Heart left ventricle (tissue), 16 donors: ENCODE measurements at regions not wholly inside any gene's neighbourhood (a gene's known extent, or its start where the extent isn't known, plus 50 kb on each side); places are given as distances from the start of the nearest gene placed in this dataset.

Experiments
- ATAC-seq, 4 donors: fragments of 200-7000 bp; cut with Tn5 transposase; one replicate each; pipeline ENCODE4 v1.9.1; 2020 to 2022; ENCODE audit warnings: moderate library complexity in 4 of 4, mild to moderate bottlenecking in 3 of 4, moderate number of reproducible peaks in 1 of 4
- DNase-seq, 5 donors: peaks; one replicate each; pipeline ENCODE4 v3.0.0-alpha.2; 2020
- H3K27ac ChIP-seq, 12 donors: fragments of 200-600 bp; sonication (generic) in 4 of 12; one replicate each; pipeline versions ENCODE4 v1.5.0 to v1.8.0; 2016 to 2022; ENCODE audit warnings: mild to moderate bottlenecking in 2 of 12
- H3K27me3 ChIP-seq, 9 donors: fragments of 200-600 bp; sonication (generic) in 2 of 9; one replicate each; pipeline versions ENCODE4 v1.5.1 to v1.8.0; 2016 to 2022; ENCODE audit warnings: mild to moderate bottlenecking in 3 of 9
- H3K36me3 ChIP-seq, 9 donors: fragments of 200-600 bp; sonication (generic) in 2 of 9; one replicate each; pipeline versions ENCODE4 v1.5.0 to v1.8.0; 2018 to 2022; ENCODE audit warnings: mild to moderate bottlenecking in 2 of 9
- H3K4me1 ChIP-seq, 12 donors: fragments of 200-600 bp; sonication (generic) in 4 of 12; one replicate each; pipeline versions ENCODE4 v1.5.0 to v1.8.0; 2016 to 2022; ENCODE audit warnings: mild to moderate bottlenecking in 3 of 12
- H3K4me3 ChIP-seq, 12 donors: fragments of 200-600 bp; sonication (generic) in 4 of 12; one replicate each; pipeline versions ENCODE4 v1.5.0 to v1.8.0; 2017 to 2022; ENCODE audit warnings: mild to moderate bottlenecking in 9 of 12, moderate library complexity in 4 of 12
- H3K9me3 ChIP-seq, 12 donors: fragments of 200-600 bp; sonication (generic) in 4 of 12; one replicate each; pipeline versions ENCODE4 v1.5.0 to v1.8.0; 2016 to 2022; ENCODE audit warnings: mild to moderate bottlenecking in 1 of 12
- POLR2A ChIP-seq, 2 donors: fragments of 450-650 bp; IDR thresholded peaks; one replicate each; pipeline ENCODE4 v1.6.1; 2017; ENCODE audit warnings: antibody characterized with exemption in 2 of 2, mild to moderate bottlenecking in 2 of 2, moderate library complexity in 2 of 2
- WGBS, 4 donors: extraction: QIAGEN DNeasy Blood & Tissue Kit in 2 of 4; methylation state at CpG; one replicate each; pipeline versions ENCODE4 v1.1.5 to v1.1.7; 2013 to 2018; 5-methylcytosine and 5-hydroxymethylcytosine counted together
- intact Hi-C, 10 donors: fragments of 100-400 bp; cut with DNase I; formaldehyde crosslinking; loops; one replicate each; pipeline versions ENCODE4 v1.11.1 to v1.14.2; 2022
- TF ChIP-seq, protein P1 (sequence below), 12 donors: fragments of 200-600 bp; sonication (generic) in 4 of 12; IDR thresholded peaks; one replicate each; pipeline versions ENCODE4 v1.5.0 to v1.8.0; 2018 to 2022; ENCODE audit warnings: antibody characterized with exemption in 12 of 12, mild to moderate bottlenecking in 5 of 12
- donor health status: ischemic (EF 13 %, LVEDD 7.1; RV severe dilation, severe dysfunction).
- donor health status: healthy with polysubstance abuse.
- donor health status: DM: no; HTN: yes; CAD: no.
- donor health status: DM: no; HTN: no; CAD: no.
- donor health status: ischemic (EF 25% LVEDD 6.9; RV normal size, moderate dysfunction).
- donor health status: ischemic (EF 25% LVEDD 5.7; RV mildly dilated, moderate dysfunction).
- donor health status: healthy.
- donor health status: DM: yes; HTN: yes; CAD: no.
- donor health status: ischemic (EF 35%, LVEDD 5.7; RV mildly dilated, moderate dysfunction).
- donor health status: nonischemic (EF 11% LVEDD 7.7; RV severe dilation, severe dysfunction).
- donor health status: DM: yes; HTN: yes; CAD: no.
- donor health status: PGD.
- donor health status: ischemic (EF 29% LVEDD 5.4; RV normal size, mild dysfunction).
- donor health status: nonischemic (EF 23%, LVEDD 6.1; RV moderate dilation, normal function).

DNA sequence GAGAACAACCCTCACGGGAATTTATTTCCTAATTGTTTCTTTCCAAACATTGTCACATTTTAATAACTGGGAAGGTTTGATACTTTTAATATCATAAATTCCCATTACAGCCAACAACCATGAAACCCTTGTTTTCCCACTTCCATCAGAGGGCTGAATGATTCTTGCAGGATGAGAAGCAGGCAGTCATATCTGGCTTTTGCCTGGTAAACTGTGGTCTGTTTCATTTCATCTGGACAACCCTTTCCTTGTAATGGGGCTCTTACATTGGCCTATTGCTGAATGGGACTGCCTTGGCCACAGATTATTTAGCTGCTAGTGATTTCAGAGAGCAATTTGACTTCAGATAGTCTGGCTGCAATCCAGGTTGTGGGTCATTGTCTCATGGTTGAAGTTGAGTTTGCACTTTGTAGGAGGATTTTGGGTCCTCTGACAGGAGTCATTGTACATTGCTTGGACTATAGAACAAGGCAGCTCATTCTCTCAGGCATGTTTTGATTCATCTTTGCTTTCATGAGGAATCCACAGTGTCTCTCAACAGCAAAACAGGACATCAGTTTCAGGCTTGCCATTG is 754.9 kb upstream of the TSPY4 start:
- H3K36me3 ChIP-seq: no peaks in the 10 kb centered on the region
- H3K4me1 ChIP-seq: no peaks in the 10 kb centered on the region
- no peak overlapping the region for H3K4me3 ChIP-seq
- intact Hi-C loops: loop anchor here in 1 of 10 donors (10.0 kb wide), 1 partner anchor 62 kb away; no protein-coding TSS in a partner anchor
- no peak for ATAC-seq
- H3K27ac ChIP-seq: no peak overlapping the region
- TF ChIP-seq, protein P1, sequence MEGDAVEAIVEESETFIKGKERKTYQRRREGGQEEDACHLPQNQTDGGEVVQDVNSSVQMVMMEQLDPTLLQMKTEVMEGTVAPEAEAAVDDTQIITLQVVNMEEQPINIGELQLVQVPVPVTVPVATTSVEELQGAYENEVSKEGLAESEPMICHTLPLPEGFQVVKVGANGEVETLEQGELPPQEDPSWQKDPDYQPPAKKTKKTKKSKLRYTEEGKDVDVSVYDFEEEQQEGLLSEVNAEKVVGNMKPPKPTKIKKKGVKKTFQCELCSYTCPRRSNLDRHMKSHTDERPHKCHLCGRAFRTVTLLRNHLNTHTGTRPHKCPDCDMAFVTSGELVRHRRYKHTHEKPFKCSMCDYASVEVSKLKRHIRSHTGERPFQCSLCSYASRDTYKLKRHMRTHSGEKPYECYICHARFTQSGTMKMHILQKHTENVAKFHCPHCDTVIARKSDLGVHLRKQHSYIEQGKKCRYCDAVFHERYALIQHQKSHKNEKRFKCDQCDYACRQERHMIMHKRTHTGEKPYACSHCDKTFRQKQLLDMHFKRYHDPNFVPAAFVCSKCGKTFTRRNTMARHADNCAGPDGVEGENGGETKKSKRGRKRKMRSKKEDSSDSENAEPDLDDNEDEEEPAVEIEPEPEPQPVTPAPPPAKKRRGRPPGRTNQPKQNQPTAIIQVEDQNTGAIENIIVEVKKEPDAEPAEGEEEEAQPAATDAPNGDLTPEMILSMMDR (IDR thresholded peaks at IDR 0.05): no peak
- no peak for TF ChIP-seq POLR2A (IDR thresholded peaks at IDR 0.05)
- no peaks in the 10 kb centered on the region for H3K27me3 ChIP-seq
- DNase-seq: no peak
- no peaks in the 10 kb centered on the region for H3K9me3 ChIP-seq
- WGBS, 4 donors: 52 to 74% methylated on average over 1 of the region's 1 CpG; no CpG with 5 or more reads in 2 of the 4 donors

DNA sequence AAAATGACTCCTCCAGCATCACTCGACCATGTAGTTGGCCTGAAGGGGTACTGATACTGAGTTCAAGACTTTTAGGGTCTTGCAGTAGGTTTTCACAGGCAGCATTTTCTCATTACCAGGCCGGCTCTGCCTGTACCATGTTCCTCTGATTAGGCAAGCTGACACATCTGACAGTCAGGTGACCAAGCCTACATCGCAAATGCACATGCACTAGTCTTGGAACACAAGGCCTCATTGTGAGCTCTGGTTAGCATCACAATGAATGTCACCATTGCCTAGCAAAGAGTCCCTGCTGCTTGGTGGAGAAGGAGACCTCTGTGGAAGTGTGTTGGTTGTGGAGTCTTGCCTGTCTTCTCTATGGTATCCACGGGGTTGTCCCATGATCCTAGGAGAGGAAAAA is 754.1 kb upstream of the TSPY4 start:
- H3K36me3 ChIP-seq: no peaks in the 10 kb centered on the region
- no peak overlapping the region for H3K27ac ChIP-seq
- WGBS, 4 donors: 50 to 55% methylated on average over 4 of the region's 4 CpGs; no CpG with 5 or more reads in 2 of the 4 donors
- TF ChIP-seq, protein P1 (IDR thresholded peaks at IDR 0.05): no peak
- no peak for TF ChIP-seq POLR2A (IDR thresholded peaks at IDR 0.05)
- no peaks in the 10 kb centered on the region for H3K9me3 ChIP-seq
- H3K27me3 ChIP-seq: no peaks in the 10 kb centered on the region
- no peaks in the 10 kb centered on the region for H3K4me1 ChIP-seq
- ATAC-seq (no peak), DNase-seq (no peak)
- intact Hi-C loops: loop anchor here in 1 of 10 donors (10.0 kb wide), 1 partner anchor 62 kb away; no protein-coding TSS in a partner anchor
- no peak overlapping the region for H3K4me3 ChIP-seq

DNA sequence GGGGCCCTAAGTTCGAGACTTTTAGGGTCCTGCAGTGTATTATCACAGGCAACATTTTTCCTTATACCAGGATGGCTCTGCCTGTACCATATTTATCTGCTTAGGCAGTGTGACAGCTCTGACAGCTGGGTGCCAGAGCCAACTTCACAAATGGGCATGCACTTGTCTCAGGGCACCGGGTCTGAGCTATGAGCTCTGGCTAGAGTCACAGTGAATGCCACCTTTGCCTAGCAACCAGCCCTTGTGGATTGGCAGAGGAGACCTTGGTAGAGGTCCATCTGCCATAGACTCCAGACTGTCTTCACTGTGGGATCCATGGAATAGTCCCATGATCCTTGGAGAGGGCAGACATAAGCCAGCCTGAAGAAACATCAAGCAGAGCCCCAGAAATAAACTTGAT is 746.6 kb upstream of the TSPY4 start:
- WGBS, 4 donors: 28 to 34% methylated on average over 2 of the region's 2 CpGs; no CpG with 5 or more reads in 2 of the 4 donors
- TF ChIP-seq POLR2A (IDR thresholded peaks at IDR 0.05): no peak
- TF ChIP-seq, protein P1 (IDR thresholded peaks at IDR 0.05): no peak
- ATAC-seq (peak in 2 of 4 donors; percentile 74 to 75), DNase-seq (no peak)
- Histone ChIP-seq H3K36me3 (no peaks in the 10 kb centered on the region), H3K27ac (no peak overlapping the region), H3K9me3 (no peaks in the 10 kb centered on the region), H3K27me3 (no peaks in the 10 kb centered on the region), H3K4me1 (no peaks in the 10 kb centered on the region), H3K4me3 (no peak overlapping the region)
- intact Hi-C loops: loop anchor here in 1 of 10 donors (10.0 kb wide), 1 partner anchor 46 kb away; no protein-coding TSS in a partner anchor

DNA sequence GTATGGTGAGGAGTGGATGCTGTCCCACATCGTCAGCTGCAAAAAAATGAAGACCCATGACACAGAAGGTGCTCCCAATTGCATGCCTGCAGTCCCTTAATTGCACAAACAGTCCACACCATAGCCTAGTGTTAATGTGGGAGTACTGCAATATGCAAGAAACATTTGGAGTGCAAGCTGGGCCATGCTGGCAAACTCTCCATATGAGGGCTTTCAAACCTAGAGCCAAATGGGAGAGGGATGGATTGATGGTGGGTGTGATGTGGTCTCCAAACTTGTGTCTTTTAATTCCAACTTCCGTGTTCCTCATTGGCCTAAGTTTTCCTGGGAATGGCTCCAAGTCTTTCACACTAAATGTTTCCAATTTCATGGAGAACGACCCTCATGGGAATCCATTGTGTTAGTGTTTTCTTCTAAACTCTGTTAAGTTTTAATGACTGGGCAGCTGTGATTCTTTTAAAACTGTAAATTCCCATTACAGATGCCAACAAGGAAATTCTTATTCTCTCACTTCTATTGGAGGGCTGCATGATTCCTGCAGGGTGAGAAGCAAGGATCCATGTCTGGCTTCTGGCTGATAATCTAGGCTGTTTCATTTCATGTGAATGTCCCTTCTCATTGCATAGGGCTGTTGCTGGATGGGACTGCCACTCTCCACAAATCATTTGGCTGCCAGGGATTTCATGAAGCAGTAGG is 745.3 kb upstream of the TSPY4 start:
- Histone ChIP-seq H3K4me1 (no peaks in the 10 kb centered on the region), H3K27me3 (no peaks in the 10 kb centered on the region), H3K27ac (no peak overlapping the region), H3K4me3 (no peak overlapping the region), H3K9me3 (no peaks in the 10 kb centered on the region), H3K36me3 (no peaks in the 10 kb centered on the region)
- DNase-seq (peak in 2 of 5 donors; percentile 8 to 15), ATAC-seq (peak in 2 of 4 donors; percentile 28 to 51)
- WGBS, 4 donors: 36 to 41% methylated on average over 3 of the region's 3 CpGs; no CpG with 5 or more reads in 2 of the 4 donors
- TF ChIP-seq, protein P1 (IDR thresholded peaks at IDR 0.05): peak in 1 of 12 donors; percentile 11
- no peak for TF ChIP-seq POLR2A (IDR thresholded peaks at IDR 0.05)
- intact Hi-C loops: loop anchor here in 1 of 10 donors (10.0 kb wide), 1 partner anchor 47 kb away; no protein-coding TSS in a partner anchor
